CD4-positive, alpha-beta T cell (primary cell): ENCODE measurements at regions not wholly inside any gene's neighbourhood (a gene's known extent, or its start where the extent isn't known, plus 50 kb on each side); places are given as distances from the start of the nearest gene placed in this dataset.
A peak's percentile ranks its signal among the peaks of the same experiment; 100 is the strongest.

Experiments used
- ATAC-seq: fragments of 200-7000 bp; cut with Tn5 transposase; one replicate; pipeline ENCODE4 v1.10.0; 2022; ENCODE audit warnings: mild to moderate bottlenecking; ENCODE audit not compliant: poor library complexity
- CTCF ChIA-PET: fragments of 350-600 bp; sonication (Branson Sonifier 250); formaldehyde crosslinking; loops from one replicate; lab custom pipeline; 2021; ENCODE audit warnings: antibody characterized with exemption, inconsistent platforms; lab: Charles Lee
- POLR2A ChIA-PET: fragments of 350-600 bp; sonication (Branson Sonifier 250); formaldehyde crosslinking; loops from one replicate; lab custom pipeline; 2021; ENCODE audit warnings: antibody characterized with exemption, inconsistent platforms; lab: Charles Lee
- DNase-seq, 14 experiments: peaks; one replicate each; pipeline ENCODE4 v3.0.0-alpha.2; 2013 to 2020; ENCODE audit warnings: mixed read lengths in 2 of 14
- H3K27ac ChIP-seq, 2 donors: one replicate each; pipeline versions ENCODE4 v1.5.1 to v1.7.0; 2013; ENCODE audit warnings: low read length in 2 of 2, low read depth in 1 of 2, mild to moderate bottlenecking in 1 of 2
- H3K27me3 ChIP-seq, 2 experiments: 1 replicate in 1 of 2; 2 replicates in 1 of 2; pipeline versions ENCODE4 v1.6.1 to v1.7.0; 2013; ENCODE audit warnings: low read length in 2 of 2, control low read depth in 1 of 2, mild to moderate bottlenecking in 1 of 2, moderate library complexity in 1 of 2; ENCODE audit not compliant: insufficient read depth in 2 of 2, control insufficient read depth in 1 of 2
- H3K36me3 ChIP-seq: one replicate; pipeline ENCODE4 v1.6.1; 2013; ENCODE audit warnings: low read length, control low read depth; ENCODE audit not compliant: insufficient read depth
- H3K4me1 ChIP-seq: one replicate; pipeline ENCODE4 v1.6.1; 2013; ENCODE audit warnings: low read length, control low read depth; ENCODE audit not compliant: insufficient read depth
- H3K4me3 ChIP-seq: one replicate; pipeline ENCODE4 v1.5.1; 2013; ENCODE audit warnings: mild to moderate bottlenecking, low read length, moderate library complexity
- H3K9me3 ChIP-seq, 2 experiments: 1 replicate in 1 of 2; 2 replicates in 1 of 2; pipeline versions ENCODE4 v1.6.1 to v1.7.0; 2013; ENCODE audit warnings: low read length in 2 of 2, mild to moderate bottlenecking in 2 of 2, control low read depth in 1 of 2, moderate library complexity in 1 of 2; ENCODE audit not compliant: control insufficient read depth in 1 of 2, insufficient read depth in 1 of 2
- H3K27ac Mint-ChIP-seq: one replicate; pipeline ENCODE4 v1.8.0; 2020; ENCODE audit warnings: mixed read lengths
- H3K27me3 Mint-ChIP-seq: one replicate; pipeline ENCODE4 v1.8.0; 2021; ENCODE audit warnings: mixed read lengths
- H3K36me3 Mint-ChIP-seq: one replicate; pipeline ENCODE4 v1.8.0; 2021; ENCODE audit warnings: low read depth, mixed read lengths
- H3K4me1 Mint-ChIP-seq: one replicate; pipeline ENCODE4 v1.8.0; 2021; ENCODE audit warnings: low read depth, mixed read lengths
- H3K4me3 Mint-ChIP-seq: one replicate; pipeline ENCODE4 v1.8.0; 2020; ENCODE audit warnings: mild to moderate bottlenecking, mixed read lengths
- H3K9me3 Mint-ChIP-seq: one replicate; pipeline ENCODE4 v1.8.0; 2020; ENCODE audit warnings: mixed read lengths
- CTCF ChIP-seq: fragments of 200-600 bp; IDR thresholded peaks from one replicate; pipeline ENCODE4 v1.8.0; 2022; ENCODE audit warnings: antibody characterized with exemption, mild to moderate bottlenecking
- intact Hi-C, 2 experiments: fragments of 100-400 bp; cut with DNase I in 1 of 2; cut with micrococcal nuclease in 1 of 2; formaldehyde crosslinking; loops; one replicate each; pipeline versions ENCODE4 v1.15.1 to v1.9.0; 2023 to 2025; cut with DNase I, micrococcal nuclease

GRCh38 chr2:7744827-7745226 lies 827.6 kb downstream of the RNF144A start:
- Mint-ChIP-seq H3K27ac (peak overlapping the region; percentile 12), H3K4me3 (no peak overlapping the region), H3K9me3 (no peaks in the 10 kb centered on the region), H3K36me3 (no peaks in the 10 kb centered on the region), H3K27me3 (no peaks in the 10 kb centered on the region), H3K4me1 (peaks cover 12% of the 10 kb centered on the region)
- no peak for TF ChIP-seq CTCF
- ChIA-PET CTCF (interaction anchor here (0.5 kb wide), 1 partner anchor 18 kb away, joined by 3 read pairs; no protein-coding TSS in a partner anchor), POLR2A (interaction anchor here (1.2 to 2.1 kb wide), 2 partner anchors 14 to 18 kb away, joined by 4 to 7 read pairs; no protein-coding TSS in a partner anchor)
- Histone ChIP-seq H3K4me3 (no peak overlapping the region), H3K27me3 (no peaks in the 10 kb centered on the region), H3K36me3 (no peaks in the 10 kb centered on the region), H3K27ac (no peak overlapping the region), H3K4me1 (peaks cover 11% of the 10 kb centered on the region), H3K9me3 (peaks cover 0 to 7% of the 10 kb centered on the region in 2 experiments)
- DNase-seq: peak in 6 of 14 experiments; percentile 11 to 85 (median 48)
- intact Hi-C loops: loop anchor here in 1 of 2 experiments (5.0 kb wide), 1 partner anchor 318 kb away; no protein-coding TSS in a partner anchor
- ATAC-seq: peak; percentile 71

- Mint-ChIP-seq H3K4me3 (no peak overlapping the region), H3K4me1 (peaks cover 6% of the 10 kb centered on the region), H3K27ac (no peak overlapping the region), H3K27me3 (no peaks in the 10 kb centered on the region), H3K36me3 (no peaks in the 10 kb centered on the region), H3K9me3 (no peaks in the 10 kb centered on the region)
- CTCF ChIA-PET: interaction anchor here (0.5 kb wide), 1 partner anchor 19 kb away, joined by 3 read pairs; no protein-coding TSS in a partner anchor
- no peak for DNase-seq
- H3K4me3 ChIP-seq: no peak overlapping the region
- no peak overlapping the region for H3K27ac ChIP-seq
- H3K36me3 ChIP-seq: no peaks in the 10 kb centered on the region
- H3K27me3 ChIP-seq: no peaks in the 10 kb centered on the region
- peaks cover 11% of the 10 kb centered on the region for H3K4me1 ChIP-seq
- peaks cover 0 to 7% of the 10 kb centered on the region in 2 experiments for H3K9me3 ChIP-seq
- no peak for TF ChIP-seq CTCF
- intact Hi-C loops: no loop called here
- POLR2A ChIA-PET: interaction anchor here (1.2 to 2.1 kb wide), 2 partner anchors 15 to 19 kb away, joined by 4 to 7 read pairs; no protein-coding TSS in a partner anchor
- no peak for ATAC-seq
These were observed 828.2 kb downstream of the RNF144A start for GRCh38 chr2:7745369-7745768.

GRCh38 chr2:7748717-7749415 lies 831.7 kb downstream of the RNF144A start:
- intact Hi-C loops: no loop called here
- Mint-ChIP-seq H3K27ac (no peak overlapping the region), H3K9me3 (peaks cover 5% of the 10 kb centered on the region), H3K4me3 (no peak overlapping the region), H3K27me3 (no peaks in the 10 kb centered on the region), H3K36me3 (no peaks in the 10 kb centered on the region), H3K4me1 (peaks cover 6% of the 10 kb centered on the region)
- Histone ChIP-seq H3K36me3 (no peaks in the 10 kb centered on the region), H3K4me3 (no peak overlapping the region), H3K9me3 (peaks cover 7 to 9% of the 10 kb centered on the region in 2 experiments), H3K27ac (no peak overlapping the region), H3K4me1 (peaks cover 11% of the 10 kb centered on the region), H3K27me3 (no peaks in the 10 kb centered on the region)
- CTCF ChIA-PET: interaction anchor here (1.1 kb wide), 1 partner anchor 9 kb away, joined by 3 read pairs; no protein-coding TSS in a partner anchor
- TF ChIP-seq CTCF: no peak
- ATAC-seq: peak; percentile 29
- POLR2A ChIA-PET: no interaction called here
- peak in 3 of 14 experiments; percentile 13 to 71 (median 63) for DNase-seq
